HL-60/S4 treated with retinoic acid at 250 ng/mL for 4 days and 3 days (cell line): ENCODE measurements at regions not wholly inside any gene's neighbourhood (a gene's known extent, or its start where the extent isn't known, plus 50 kb on each side); places are given as distances from the start of the nearest gene placed in this dataset.

ENCODE experiments used
- in situ Hi-C: fragments of 300-500 bp; cut with MboI; formaldehyde crosslinking; loops from 2 replicates; pipeline ENCODE4 v1.7.0; 2022; ENCODE audit warnings: low sequenced_read_pairs

DNA sequence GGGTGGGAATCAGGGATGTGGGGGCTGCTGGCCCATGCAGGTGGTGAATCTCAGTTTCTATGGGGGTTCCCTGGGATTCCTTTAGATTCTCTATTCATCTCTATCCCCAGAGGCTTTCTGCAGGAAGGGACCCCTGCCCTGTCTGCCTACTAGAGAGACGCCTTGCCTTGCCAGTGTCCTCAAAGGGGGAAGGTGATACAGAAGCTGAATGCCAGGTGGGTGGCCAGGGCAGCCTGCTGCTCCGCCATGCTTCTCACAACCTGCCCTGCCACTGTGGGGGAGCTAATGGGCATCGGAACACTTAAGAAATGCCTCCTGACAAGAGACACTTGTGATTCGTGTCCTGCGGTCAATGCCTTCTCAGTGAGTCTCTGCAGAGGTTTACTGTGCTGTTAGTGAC, 368.4 kb downstream of the EN1 start:
- in situ Hi-C loops: no loop called here

DNA sequence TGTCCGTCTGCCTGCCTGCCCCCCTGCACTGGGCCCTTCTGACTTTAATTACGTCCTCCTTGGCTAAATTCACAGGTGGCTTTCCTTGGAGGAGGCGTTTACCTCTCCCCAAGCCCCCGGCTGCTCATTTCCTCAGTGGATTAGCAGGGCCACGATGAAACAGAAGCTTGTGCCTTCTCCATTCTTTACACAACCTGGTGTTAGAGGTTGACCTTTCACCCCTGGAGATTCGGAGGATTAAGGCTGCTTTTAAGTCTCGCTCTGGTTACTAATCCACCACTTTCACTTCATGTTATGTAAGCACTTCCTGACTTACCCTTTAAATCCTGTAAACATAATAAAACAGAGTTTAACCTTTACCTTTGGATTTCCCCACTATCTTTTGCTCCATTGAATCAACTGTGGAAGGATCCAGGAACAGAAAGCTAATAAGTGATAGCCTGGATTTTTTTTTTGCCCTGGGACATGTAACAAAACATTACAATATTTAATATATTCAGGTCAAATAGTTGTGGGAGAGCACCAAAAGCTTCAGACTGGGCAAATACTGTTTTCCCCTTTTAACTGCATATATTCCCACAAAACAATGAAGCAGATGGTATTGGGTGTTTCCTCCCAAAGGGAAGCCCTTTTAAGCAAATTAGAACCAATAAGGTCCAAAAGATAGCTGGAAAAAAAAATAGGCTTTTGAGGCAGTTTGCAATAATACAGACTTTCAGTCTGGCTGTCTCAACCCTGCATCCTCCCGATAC, 370.2 kb downstream of the EN1 start:
- in situ Hi-C loops: no loop called here

DNA sequence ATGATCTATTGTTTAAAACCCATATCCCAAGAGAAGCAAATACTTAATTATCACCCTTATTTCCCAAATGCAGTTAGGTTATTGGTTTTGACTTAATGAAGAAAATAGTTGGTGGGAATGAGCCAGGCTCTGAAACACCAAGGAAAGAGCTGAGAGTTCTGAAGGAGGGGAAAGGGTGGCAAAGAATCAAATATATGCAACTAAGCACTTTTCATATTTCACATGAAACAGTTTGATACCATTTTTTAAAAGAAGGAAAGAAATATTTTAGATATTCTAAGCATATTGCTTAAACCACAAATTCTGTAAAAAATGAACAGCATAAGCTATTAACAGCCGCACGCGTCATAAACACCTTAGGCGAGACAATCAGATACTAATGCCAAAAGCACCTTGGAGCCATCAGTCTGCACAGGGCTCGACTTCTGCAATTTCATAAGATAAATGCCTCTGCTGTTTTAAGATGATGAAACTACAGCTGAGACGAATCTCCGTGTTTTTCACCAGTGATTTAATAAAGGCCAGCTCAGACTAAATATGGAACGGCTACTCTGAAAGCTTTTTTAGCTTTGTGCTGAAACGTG, 371.7 kb downstream of the EN1 start:
- in situ Hi-C loops: no loop called here

DNA sequence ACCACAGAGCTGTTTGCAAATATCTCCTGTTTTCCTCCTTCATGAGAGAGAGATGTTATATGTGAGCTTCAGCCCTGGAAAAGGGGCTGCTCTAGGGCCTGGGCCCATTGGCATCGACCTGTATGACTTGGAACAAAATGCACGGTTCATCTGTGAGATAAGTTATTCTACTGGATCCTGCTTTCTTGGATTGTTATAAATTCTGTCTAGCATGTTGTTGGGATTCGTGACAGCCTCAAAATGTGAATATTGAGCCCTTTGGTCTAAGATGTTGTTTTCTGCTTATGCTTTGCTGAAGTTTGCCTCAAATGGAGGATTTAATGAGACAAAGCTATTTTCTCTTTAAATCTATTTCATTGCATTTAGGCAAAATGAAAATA, 372.9 kb downstream of the EN1 start:
- in situ Hi-C loops: no loop called here

DNA sequence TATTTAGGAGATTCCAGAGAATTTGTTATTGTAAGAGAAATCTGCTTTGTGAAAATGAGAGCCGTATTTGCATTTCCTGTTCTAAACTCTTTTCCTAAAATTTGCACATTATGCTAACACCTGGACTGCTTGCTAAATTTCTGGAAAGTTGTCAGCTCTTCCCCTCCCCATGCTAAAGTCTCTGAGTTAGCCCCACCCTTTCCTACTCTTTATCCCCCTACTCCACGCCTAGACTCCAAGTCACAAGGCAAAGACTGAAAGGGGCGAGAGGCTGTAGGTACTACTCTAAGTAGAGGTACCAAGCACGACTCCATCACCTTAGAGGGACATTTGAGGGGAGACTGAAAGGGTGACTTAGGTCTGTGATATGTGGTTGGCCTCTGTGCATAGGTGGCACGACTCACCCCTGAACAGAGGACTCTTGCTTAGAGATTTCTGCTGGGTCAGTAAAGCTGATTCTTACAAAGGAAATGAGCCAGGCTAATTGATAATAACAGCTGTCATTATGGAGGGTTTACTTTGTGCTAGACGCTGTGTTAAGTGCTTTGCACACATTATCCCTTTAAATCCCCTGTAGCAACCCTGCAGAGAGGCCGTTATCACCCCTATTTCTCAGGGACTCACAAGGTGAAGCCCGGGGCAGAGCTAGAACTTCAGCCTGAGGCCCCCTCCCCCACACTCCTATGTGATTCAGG, 373.5 kb downstream of the EN1 start:
- in situ Hi-C loops: no loop called here

DNA sequence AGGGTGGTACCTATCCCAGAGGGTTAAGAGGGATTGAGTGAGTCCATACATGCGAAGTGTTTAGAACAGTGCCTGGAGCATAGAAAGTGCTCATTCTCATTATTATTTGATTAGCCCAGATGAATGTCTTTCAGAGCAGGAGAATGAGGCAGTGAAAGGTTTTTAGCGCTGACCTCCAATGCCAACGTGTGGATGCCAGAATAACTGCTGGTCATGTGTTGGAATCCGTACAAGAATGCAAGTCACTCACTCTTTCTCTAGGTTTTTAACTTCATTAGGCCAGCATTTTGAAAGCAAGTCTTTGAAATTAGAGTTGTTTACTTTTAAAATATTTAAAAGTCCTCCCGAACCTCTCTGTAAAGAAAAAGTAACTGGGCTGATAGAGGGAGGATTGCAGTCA, 374.2 kb downstream of the EN1 start:
- in situ Hi-C loops: no loop called here

DNA sequence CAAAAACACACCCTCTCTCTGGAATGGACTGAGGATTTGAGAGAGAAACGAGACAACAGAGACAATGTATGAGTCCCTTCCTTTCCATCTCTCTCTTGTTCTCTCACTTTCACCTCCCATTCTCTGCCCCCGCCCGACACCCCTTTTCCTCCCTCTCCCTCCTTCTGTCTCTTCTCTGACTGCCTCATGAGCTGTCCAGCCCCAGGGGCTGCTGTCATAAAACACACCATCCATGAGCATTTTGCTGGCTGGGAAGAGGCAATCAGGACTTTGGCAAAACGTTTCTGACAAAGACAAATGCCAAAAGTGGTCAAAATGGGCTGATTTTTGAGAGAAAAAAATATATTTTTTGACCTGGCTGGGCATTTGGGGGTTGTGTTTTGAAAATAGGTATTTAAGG, 377.2 kb downstream of the EN1 start:
- in situ Hi-C loops: no loop called here

DNA sequence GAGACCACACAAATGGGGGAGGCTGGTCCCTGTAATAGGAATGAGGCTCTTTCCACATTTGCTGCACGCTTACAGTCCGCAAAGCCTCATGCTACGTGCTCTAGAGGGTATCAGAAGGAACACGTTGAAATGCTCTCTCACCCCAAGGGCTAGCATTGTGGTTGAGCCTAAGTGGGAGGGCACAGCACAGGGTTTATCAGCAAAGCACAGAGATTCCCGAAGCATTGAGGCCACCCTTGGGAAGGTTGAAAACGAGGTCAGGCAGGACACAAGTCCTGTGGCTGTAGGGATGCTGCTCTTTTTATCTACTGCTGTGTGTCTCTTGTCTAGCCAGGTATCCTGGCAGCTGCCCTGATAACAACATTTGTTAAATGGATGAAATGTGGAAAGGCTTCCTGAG, 378.3 kb downstream of the EN1 start:
- in situ Hi-C loops: no loop called here

DNA sequence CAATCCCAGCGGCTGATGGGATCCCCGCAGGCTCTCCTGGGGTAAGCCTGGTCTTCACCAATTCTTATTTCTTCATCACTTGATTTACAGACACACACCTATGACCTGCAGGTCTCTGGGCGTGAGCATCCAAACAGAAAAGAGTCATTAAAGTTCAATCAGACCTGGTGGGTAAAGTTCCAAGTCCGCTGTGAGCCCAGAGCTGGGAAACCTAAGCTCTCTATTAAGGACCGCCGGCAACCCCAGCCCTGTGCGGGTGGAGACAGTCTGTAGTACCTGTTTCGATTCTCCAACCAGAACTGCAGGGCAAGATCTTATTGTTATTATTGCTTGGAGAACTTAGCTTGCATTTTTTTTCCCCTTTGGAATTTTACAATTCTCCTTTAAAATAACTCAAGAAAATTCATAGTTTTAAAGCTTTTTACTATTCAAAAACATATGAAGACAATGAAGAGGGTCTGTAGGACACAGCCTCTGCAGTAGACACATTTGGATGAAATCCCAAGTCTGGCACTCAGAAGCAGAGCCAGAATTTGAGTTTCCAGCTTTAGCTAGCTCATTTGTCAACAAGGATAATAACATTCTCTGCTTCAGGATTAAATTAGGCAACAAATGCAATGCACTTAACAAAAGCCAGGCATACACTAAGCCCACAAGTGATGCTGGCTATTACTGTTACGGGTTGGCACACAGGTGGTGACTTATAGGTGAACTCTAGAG, 376.4 kb downstream of the INSIG2 start:
- in situ Hi-C loops: no loop called here

DNA sequence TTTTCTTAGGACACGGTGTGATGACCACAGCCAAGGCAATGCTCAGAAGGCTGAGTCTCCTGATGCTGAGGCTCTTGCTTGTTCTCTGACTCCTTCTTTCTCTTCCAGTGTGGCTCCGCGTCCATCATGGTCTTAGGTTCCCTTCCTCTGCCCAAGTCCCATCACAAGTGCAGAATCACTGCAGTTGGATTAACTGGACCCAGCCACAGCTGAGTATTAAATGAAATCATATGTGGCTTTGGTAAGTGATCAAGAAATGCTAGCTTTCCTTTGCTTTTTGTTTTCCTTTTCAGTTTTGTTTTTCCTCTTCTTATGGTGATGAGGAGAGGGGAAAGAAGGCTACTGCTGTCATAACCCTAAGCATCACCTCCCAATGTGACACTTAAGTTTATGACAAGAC, 375.8 kb downstream of the INSIG2 start:
- in situ Hi-C loops: no loop called here

DNA sequence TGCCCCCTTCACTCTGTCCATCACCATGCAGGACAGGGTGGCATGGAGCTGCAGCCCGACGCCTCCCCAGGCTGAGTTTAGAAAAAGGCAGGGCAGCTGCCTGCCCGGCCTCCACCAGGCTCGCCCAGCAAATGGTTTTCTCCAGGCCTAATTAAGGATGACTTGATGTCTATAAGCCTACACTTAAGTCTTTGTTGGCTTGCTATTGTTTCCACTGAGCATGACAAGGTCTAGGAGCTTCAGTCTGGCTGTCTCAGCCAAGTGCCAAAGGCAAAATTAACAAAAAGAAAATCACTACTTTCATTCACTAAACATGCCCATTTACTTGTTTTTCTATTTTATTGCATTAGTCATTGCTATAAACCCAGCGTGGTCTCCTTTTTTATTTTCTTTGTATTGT, 372.2 kb downstream of the INSIG2 start:
- in situ Hi-C loops: no loop called here

DNA sequence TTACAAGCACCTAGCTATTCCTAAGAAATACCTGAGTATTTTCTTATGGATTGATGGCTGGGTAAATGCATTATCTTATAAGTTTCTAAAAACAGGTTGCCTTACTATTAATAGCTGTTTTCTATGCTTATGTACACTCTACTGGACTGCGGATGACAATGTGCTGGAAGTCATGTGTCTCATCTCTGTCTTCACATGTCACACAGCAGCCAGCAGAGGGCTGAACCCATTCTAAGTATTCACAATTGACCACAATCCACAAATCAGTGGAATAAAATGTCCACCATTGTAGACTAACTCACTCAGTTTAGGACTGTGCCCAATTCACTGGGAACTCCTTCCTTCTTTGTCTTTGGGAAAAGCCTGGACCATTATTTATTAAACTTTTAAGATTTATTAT, 371.2 kb downstream of the INSIG2 start:
- in situ Hi-C loops: no loop called here

DNA sequence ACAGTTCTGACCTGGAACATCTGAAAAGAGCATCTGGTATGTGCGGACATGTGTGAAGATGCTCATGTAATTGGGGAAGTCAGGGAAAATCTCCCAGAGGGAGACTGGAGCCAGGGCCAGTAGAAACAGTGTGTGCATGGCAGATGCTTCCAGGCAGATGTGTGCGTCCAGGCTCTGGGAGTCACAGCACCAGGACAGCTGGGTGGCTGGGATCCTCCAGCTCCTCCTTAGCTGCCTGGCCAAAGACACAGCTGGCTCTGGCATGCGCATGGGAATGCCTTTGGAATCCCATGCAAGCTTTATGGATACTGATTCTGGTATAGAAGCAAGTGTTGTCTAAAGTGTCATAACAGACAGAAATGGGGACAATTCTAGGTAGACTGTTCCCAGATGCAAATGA, 369.7 kb downstream of the INSIG2 start:
- in situ Hi-C loops: no loop called here

DNA sequence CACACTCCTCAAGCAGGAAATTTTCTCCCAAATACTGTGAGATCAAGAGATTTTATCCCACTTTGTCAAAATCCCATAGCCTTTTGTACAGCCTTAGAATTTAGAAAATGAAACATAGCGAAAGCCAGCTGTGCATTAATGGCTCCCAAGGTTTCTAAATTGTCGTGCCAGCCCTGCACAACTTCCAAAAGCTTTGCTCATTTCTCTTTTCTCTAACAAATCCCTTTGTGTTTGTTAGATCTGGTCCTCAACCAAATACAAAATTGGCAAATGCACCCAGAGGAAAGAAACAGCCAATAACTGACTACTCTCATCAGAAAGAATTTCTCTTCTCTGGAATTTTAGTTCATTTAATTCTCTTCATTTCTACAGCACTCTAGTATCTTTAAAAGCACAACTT, 361.1 kb downstream of the INSIG2 start:
- in situ Hi-C loops: no loop called here

DNA sequence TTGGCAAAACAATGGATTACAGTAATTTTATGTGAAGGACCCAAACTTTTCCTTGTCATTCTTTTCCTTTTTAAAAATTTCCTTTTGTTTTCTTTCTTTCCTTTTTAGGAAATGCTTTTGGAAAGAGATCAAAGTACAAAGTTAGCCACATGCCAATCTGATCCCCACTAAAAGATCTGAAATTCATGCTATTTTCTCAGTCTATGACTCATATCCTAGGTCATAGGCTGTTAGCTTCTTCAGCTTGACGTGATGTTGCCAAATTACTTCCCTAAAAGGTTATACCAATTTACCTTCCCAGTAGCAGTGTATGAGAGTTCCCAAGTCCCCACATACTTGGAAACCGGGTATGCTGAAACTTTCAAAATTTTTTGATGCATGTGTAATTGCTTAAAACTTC, 355.3 kb downstream of the INSIG2 start:
- in situ Hi-C loops: no loop called here

DNA sequence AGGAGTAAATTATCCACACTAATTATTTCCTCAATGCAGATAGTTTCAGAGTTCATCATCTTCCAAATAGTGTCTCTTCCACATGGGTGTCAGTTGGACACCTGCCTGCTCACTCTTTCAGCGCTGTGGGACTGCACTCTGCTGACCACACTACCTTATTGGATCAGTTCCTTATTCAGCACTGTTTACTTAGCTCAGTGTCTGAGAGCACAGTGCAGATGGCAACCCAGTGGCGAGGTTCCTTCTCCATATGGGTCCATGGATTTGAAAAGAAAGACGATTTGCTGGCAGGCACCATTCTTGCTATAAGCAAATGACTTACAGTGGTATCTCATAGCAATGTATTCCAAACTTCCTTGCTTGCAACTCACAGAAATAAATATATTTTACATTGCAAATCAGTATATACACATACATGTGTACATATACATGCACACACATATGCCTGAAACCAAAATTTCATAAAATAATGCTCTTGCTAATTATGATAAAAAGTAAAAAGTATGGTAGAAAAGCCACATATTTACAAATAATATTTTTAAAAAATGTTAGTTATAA, 354.8 kb downstream of the INSIG2 start:
- in situ Hi-C loops: no loop called here

DNA sequence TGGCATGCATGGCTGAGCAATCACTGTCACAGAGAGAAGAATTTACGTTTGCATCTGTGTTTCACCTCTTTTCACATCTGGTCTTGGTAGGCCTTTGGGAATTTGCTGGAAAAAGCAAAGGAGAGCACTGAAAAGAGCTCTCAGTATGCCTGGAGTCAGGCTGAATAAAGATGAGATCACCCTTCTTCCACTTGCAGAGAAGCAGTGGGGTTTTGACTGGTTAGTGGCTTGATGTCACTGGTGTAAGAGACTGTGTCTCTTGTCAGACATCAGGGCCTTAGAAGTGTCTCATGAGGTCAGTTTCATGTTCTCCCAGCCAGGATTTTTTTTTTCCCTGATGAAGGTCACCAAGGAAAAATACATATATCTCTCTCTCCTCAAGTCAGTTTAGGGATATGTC, 353.8 kb downstream of the INSIG2 start:
- in situ Hi-C loops: no loop called here

DNA sequence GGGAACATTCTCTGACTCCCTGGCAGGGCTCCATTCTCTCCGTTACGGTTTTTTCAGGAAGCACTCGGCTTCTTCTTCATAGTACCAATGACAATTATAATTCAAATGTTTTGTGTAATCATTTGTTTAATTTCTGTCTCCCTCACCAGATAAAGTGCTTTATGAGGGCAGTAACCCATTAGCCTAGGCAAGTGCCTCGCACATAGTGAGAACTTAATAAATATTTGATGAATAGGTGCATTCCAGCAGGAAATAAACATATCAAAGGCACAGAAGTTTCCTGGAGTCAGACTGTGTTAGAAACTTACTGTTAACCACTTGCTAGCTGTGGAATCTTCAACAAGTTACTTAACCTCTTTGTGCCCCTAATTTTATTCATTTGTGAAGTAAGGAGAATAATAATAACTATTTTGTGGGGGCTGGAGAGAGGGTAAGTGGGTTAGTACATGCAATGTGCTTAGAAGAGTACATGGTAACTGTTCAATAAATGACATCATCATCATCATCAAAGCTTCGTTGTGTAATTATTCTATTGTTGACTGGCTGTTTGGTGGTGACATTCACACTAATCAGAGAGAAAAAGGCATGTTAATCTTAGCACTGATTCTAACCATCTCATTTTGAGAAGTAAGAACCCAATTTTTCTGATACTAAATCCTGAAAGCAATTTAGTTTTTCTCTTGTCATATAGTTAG, 352.3 kb downstream of the INSIG2 start:
- in situ Hi-C loops: no loop called here

DNA sequence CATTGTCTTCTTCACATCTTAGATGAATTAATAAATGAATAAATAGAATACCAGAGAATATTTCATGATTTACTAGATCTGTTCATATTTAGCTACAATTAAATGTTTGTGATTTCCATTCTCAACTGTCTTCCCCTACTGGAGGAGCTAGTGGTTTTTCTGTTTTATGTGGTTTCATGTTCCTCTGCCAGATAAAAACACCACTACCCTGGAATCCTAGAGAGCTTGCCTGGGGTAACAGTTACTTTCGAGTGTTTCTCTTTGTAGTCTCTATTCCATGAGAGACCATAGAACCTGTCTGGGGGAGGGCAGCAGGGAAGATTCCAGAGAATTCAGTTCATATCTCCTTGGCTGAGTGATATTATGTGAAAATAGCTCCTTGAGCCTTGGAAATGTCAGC, 349.2 kb downstream of the INSIG2 start:
- in situ Hi-C loops: no loop called here

DNA sequence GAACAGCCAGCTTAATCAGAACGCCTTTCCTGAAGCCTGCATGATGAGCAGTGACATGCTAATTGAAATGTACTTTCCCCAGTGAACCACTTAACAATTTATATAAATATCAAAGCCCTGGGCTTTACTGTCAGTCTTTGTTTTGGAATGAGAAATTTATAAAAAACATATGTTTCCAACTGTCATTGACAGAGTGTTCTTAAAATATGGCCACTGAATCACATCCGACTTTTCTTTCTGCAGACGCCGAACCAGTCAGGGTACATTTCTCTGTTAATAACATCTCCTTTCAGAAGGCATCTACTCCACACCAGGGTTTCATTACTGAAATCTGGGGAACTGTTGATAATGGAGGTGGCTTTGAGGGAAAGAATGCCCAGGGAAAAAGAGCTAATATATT, 343.7 kb downstream of the INSIG2 start:
- in situ Hi-C loops: no loop called here

DNA sequence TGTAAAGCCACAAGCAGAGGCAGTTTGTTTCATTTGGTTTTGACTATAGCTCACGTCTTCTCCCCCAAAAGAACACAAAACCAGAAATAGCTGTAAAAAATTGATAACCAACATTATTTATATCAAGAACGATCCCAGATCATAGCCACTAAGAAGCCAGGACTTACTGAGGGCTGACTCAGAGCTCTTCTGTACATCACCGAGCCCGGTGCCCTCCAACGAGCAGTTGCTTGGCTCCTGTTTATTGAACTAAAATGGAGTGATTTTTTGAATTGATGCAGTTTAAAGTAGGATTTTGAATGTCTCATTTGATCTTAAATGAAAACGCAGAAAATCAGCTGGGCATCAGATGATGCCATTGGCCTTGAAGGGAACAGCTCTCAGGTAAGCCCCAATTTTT, 343.3 kb downstream of the INSIG2 start:
- in situ Hi-C loops: no loop called here
